ENCODE measurements at regions not wholly inside any gene's neighbourhood (a gene's known extent, or its start where the extent isn't known, plus 50 kb on each side); places are given as distances from the start of the nearest gene placed in this dataset.
"Not testable (repeated sequence)": the region's sequence is repeated elsewhere in the genome, so short reads cannot be mapped to it uniquely, and the experiment has no call there.

DNA sequence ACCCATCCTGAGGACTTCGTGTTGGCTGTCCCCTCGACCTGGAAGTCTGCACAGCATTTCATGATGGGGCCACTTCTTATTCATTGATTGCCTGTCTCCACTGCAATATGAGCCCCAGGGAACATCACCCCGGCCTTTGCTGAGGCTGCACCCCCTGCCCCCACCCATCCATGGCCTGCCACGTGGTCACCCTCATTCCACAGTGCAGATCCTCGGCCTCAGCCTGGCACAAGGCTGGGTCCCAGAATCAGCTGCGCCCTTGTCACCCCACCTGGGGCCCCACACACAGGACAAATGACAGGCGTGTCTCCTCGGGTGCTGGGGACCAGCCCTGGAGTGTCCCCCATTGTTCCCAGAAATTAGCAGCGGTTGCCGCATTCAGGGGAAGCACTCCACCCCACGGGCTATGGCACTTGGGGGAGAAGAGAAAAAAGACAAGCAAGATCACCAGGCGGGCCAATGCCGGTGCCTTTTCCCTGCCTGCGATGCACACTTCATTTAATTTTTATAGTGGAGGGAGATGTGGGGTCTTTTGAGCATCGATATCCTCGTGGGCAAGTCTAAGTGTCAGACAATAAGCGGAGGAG, 157.4 kb downstream of the INHBB start:
- FAIRE-seq = no peak

DNA sequence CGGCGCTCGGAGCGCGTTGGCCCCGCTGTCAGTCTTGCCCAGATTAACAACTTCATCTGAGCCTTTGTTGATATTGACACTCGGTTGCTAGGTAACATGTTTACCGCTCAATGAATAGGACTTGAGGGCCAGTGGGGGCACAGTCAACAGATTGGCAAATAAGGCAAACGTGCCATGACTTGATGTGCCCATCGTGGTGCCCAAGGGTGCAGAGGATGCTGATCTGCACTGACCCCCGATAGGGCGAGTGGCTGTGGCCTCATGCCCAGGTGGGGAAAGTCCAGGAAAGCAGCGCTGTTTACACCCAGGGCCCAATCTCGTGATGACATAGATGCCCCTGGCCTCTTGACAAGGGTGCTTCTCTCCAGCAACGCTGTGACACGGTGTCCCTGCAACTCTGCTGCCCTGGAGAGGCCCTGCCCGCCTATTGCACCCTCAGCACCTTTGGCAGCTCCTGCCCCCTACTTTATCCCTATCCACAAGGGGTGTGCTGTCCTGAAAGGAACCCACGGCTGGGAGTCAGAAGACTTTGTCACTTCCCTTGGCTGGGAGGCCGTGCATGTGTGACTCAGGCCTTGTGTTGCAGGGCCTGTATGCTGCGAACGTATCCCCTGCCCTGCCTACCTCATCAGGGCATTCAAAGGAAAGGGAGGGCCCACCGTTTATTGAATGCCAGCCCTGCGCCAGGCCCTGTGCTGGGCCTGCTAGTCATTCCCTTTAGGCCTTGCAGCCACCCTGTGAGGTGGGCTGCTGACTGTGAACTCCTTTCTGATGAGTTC, 158.0 kb downstream of the INHBB start:
- no peak for FAIRE-seq

DNA sequence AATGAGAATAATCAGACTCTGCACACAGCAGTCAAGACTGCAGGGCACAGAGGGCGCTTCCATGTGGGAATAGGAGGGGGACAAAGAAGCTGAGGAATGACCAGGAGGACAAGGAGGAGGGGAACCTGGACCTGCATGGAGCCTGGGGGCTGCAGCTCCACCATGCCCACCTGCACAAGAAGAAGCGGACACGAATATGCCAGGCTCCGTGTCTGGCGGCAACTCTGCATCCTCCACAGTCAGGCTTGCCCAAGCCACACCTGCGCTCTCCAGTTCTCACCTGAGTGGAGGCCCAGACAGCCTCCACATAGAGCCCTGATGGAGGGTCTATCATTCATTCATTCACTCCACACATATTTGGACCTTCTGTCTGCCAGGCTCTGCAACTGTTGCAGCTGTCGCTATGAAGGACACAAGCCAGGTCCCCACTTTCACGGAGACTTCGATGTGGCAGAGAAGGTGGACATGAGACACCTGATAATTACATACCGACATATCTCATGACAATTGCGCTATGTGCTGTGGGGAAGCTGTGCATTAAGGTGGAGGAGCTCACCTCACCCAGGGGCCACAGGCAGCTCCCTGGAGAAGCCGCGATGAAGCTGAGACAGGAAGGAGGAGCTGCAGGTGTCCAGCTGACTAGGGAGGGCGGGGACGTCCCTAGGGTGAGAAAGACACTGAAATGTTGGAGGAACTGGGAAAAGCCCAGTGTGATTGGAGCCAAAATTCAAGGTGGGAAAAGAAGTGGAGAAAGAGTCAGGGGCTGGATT, 159.2 kb downstream of the INHBB start:
- FAIRE-seq = no peak

- FAIRE-seq = no peak
Observed at GRCh38 chr2:120508567-120509041, 162.7 kb downstream of the INHBB start.

DNA sequence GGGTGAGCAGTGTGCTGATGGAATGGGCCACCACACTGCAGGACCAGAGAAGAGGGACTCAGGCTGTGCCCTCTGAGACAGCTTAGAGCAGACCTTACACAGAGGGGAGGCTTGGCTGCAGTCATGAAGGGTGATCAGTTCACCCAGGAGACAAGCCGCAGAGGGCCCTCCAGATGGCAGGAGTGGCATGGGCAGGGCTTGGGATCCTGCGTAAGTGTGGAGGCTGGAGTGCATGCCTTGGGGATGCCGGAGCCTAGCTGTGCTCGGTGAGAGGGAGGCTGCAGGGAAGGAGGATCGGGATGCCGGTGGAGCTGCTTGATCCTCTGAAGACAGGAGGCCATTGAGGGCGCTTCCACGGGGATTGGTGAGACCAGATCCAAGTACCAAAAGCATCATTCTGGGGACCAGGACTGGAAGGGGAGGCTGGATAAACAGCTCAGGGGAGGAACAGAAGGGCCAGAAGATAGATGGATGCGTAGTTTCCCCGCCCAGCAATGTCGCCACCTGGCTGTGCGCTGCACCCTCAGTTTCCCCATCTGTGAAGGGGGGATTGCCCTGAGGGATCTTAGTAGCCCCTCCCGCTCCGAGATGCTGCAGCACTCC, 163.4 kb downstream of the INHBB start:
- no peak for FAIRE-seq

DNA sequence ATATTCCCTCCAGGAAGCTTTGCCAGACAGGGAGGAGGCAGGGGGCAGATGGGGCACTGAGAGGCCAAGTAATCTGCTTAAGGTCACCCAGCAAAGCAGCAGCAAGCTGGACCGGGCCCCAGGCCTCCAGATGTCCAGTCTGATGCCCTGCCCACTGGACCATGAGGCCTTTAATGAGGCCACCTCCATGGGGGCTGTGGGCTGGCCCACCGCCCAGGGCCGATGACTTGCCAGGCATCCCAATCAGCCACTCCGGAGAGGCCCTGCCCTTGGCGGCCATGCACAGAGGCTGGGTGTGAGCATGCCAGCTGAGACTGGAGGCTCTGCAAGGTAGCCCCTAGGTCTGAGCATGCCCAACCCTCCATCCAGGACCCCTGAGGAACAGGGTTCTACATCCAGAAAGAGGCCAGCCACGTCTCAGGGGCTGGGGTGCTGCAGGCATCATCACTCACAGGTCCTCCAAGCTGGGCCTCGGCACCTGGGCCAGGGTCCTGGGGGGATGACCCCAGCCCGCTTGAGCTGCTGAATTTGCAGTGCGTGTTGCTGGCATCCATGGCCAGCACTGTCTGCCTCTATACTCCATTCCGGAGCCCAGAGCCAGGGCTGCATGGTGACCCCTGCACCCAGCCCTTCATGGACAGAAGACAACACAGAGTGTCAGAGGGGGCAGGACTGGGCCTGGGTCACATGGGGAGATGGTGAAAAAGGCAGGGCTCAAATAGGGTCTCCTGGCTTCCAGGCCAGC, 164.2 kb downstream of the INHBB start:
- FAIRE-seq = no peak

GRCh38 chr2:120510751-120511395, 164.9 kb downstream of the INHBB start:
- no peak for FAIRE-seq

DNA sequence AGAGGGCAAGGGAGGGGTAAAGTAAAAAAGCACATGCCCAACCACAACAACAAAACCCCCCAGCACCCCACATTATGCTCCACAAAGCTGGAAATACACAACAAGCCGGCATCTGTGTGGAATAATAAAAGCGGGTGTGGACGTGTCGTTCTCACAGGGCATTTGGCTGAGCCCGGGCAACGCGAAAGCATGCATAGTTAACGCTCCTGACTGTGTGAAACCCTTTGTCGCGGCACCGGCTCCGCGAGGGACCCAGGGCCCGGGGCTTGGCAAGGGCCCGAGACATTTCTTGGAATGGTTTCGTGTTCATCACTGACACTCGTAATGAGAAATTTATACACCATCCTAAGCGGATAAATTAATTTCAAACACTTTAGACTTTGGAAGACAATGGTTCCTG, 165.6 kb downstream of the INHBB start:
- no peak for FAIRE-seq

DNA sequence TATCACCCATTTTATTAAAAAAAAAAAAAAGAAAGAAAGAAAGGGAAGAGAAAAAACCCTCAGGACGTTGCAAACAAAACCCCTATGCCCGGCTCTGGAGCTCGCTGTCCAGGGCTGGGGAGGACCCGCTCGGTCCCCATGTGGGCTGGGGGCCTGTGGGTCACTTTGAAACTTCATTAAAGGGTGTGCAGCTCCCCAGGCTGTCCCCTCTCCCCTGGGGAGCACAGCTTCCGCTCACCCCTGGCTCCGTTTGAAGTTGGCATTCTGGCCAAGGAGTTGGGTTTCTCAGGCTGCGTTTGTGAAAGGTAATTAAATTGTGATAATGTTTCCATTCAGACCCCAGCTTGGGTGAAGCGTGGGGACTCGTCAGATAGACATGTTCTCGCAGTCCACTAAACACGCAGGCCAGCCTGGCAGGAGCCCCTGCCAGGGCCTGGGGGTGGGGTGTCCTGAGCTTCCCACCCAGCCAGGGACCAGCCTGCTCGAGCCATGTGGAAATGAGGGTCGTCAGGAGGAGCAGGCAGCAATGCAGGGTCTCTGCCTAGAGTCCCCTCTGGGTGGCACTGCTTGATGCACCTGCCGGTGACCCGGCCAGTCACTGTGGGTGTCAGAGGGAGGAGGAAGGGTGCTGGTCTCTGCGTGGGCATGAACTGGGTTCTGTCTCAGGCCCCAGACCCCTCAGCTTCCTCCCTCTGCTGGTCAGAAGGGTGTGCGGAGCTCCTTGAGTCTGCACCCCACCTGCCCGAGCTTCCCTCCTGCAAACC, 166.2 kb downstream of the INHBB start:
- FAIRE-seq = no peak

DNA sequence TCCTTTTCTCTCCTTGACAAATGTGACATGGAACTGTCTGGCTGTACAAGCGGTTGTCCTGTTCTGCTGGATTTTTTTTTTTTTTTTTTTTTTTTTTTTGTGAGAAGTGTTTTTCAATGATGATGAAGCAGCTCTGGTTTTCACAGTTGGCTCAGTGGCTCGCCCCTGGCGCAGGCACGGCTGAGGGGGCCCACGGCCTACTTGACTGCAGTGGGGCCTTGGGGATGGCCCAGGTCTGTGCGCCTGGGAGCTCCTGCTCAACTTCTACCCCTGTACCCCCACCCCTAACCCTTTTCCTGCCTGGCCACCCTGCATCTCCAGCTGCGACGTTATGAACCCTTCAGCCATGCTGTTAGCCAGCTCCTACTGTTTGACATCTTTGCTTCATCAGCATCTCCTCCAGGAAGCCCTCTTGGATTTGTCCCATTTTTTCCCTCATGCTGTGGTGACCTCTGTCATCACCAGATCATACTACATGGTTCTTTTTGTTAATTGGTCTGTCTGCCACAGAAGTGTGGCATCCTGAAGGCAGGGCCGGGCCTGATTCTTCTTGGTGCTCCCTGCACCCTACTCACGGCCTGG, 167.9 kb downstream of the INHBB start:
- FAIRE-seq = no peak

- no peak for FAIRE-seq
Observed at GRCh38 chr2:120514521-120514920, 168.6 kb downstream of the INHBB start.

DNA sequence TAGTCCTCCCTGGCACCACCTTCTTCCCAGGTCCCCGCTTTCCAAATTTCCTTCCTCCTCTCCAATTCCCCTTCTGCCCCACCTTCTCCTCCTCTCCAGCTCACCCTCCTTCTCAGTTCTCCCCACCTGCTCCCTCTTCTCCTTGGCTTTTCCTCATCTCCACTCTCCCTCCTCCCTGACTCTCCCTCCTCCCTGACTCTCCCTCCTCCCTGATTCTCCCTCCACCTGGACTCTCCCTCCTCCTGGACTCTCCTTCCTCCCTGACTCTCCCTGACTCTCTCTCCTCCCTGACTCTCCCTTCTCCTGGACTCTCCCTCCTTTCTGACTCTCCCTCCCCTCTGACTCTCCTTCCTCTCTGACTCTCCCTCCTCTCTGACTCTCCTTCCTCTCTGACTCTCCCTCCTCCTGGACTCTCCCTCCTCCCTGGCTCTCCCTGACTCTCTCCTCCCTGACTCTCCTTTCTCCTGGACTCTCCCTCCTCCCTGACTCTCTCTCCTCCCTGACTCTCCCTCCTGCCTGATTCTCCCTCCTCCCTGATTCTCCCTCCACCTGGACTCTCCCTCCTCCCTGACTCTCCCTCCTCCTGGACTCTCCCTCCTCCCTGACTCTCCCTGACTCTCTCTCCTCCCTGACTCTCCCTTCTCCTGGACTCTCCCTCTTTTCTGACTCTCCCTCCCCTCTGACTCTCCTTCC, 169.3 kb downstream of the INHBB start:
- not testable (repeated sequence) for FAIRE-seq

GRCh38 chr2:120515759-120516678, 170.1 kb downstream of the INHBB start:
- no peak for FAIRE-seq

GRCh38 chr2:120516679-120517314, 170.9 kb downstream of the INHBB start:
- FAIRE-seq = no peak

DNA sequence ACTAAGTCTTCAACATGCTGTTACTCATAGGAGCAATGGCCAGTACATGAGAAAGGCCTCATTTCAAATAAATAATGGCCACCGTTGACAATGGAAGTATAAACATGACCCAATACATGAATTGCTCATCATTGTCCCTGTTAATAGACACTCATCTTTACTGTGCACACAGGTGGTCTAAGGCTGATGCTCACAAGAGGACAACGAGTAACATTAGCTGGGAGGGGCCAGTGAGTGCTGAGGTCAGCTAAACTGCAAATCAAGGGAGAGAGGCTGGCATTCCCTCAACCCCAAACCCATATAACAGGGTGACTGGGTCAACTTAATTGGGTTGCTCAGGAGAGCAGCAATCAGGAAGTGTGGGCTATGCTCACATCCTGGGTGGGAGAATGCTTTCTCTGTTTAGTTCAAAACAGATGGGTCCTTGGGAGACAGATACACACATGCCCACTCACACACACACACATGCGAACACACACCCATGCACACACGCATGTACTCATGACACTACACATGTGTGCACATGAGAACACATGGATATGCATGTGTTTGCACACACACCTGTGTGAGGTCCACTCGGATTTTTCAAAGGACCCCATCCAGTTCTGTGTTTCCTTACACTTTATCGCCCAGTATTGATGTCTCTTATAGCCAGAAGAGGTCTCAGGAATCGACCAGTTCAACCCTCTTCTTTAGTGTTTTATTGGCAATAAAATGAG, 172.0 kb downstream of the INHBB start:
- FAIRE-seq = no peak

GRCh38 chr2:120518819-120519218, 172.9 kb downstream of the INHBB start:
- no peak for FAIRE-seq

DNA sequence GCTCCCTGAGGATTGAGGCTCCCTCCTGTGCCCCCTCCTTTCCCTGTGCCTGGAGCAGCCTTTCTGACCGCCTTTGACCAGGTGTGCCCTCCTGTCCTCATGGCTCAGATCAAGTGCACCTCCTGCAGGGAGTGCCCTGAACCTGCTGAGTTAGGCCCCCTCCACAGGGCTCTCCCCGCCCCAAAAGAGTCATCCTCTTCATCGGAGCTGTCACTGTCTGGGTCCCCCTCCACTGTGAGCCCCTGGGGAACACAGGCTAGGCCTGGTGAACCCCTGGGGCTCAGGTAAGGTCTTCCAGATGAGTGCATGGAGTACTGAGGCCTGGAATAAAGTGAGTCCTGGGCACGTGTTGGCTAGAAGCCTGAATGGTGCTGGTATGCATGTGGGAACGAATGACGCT, 173.5 kb downstream of the INHBB start:
- FAIRE-seq = no peak

GRCh38 chr2:120520454-120520853, 174.5 kb downstream of the INHBB start:
- FAIRE-seq = no peak
